A673 (cell line): ENCODE measurements at regions not wholly inside any gene's neighbourhood (a gene's known extent, or its start where the extent isn't known, plus 50 kb on each side); places are given as distances from the start of the nearest gene placed in this dataset.

Source experiments
- BruUV-seq: library from RNA; stranded (reverse); fragments of 400-500 nt; replicated peaks from 2 replicates; lab custom pipeline; 2021; lab: Mats Ljungman, UMichigan
- CTCF ChIA-PET: fragments of 300-600 bp; sonication (Branson Sonifier 250); formaldehyde crosslinking; loops from one replicate; lab custom pipeline; 2022; ENCODE audit warnings: antibody characterized with exemption; lab: Charles Lee
- POLR2A ChIA-PET: fragments of 300-600 bp; sonication (Branson Sonifier 250); formaldehyde crosslinking; loops from one replicate; lab custom pipeline; 2022; ENCODE audit warnings: antibody characterized with exemption; ENCODE audit not compliant: low non-redundant PET; lab: Charles Lee
- DNase-seq: peaks from one replicate; pipeline ENCODE4 v3.0.0-alpha.2; 2015; ENCODE audit warnings: low spot score
- H3K27ac ChIP-seq: fragments of 200-600 bp; sonication (generic); 2 replicates; pipeline ENCODE4 v1.5.1; 2016; ENCODE audit warnings: mixed run types, low read depth, mild to moderate bottlenecking, mixed read lengths, antibody characterized with exemption, low read length; ENCODE audit not compliant: poor library complexity, severe bottlenecking
- H3K27me3 ChIP-seq: fragments of 200-600 bp; sonication (generic); replicated peaks from 2 replicates; pipeline ENCODE4 v1.6.1; 2017; ENCODE audit warnings: mixed run types, low read depth, mild to moderate bottlenecking, mixed read lengths, antibody characterized with exemption, low read length; ENCODE audit not compliant: insufficient read depth, poor library complexity
- H3K36me3 ChIP-seq: fragments of 200-600 bp; sonication (generic); 2 replicates; pipeline ENCODE4 v1.6.1; 2016; ENCODE audit warnings: mixed run types, mild to moderate bottlenecking, mixed read lengths, antibody characterized with exemption, low read length; ENCODE audit not compliant: insufficient read depth, poor library complexity, severe bottlenecking
- H3K4me1 ChIP-seq: fragments of 200-600 bp; sonication (generic); 2 replicates; pipeline ENCODE4 v1.6.1; 2017; ENCODE audit warnings: mixed run types, mild to moderate bottlenecking, mixed read lengths, antibody characterized with exemption, low read length; ENCODE audit not compliant: insufficient read depth, poor library complexity, severe bottlenecking
- H3K4me3 ChIP-seq: fragments of 200-600 bp; sonication (generic); 2 replicates; pipeline ENCODE4 v1.5.1; 2016; ENCODE audit warnings: low read depth, mixed run types, mild to moderate bottlenecking, mixed read lengths, low read length; ENCODE audit not compliant: poor library complexity, severe bottlenecking
- H3K9me3 ChIP-seq: fragments of 200-600 bp; sonication (generic); 2 replicates; pipeline ENCODE4 v1.6.1; 2016; ENCODE audit warnings: mixed run types, low read depth, mild to moderate bottlenecking, mixed read lengths, antibody characterized with exemption, low read length; ENCODE audit not compliant: poor library complexity, severe bottlenecking
- EZH2 ChIP-seq: fragments of 200-600 bp; sonication (generic); IDR thresholded peaks from 2 replicates; pipeline ENCODE4 v1.6.1; 2017; ENCODE audit warnings: borderline replicate concordance, low read depth, mild to moderate bottlenecking, mixed read lengths, antibody characterized with exemption, low read length; ENCODE audit not compliant: poor library complexity, severe bottlenecking
- intact Hi-C: fragments of 100-400 bp; cut with micrococcal nuclease; formaldehyde crosslinking; loops from one replicate; pipeline ENCODE4 v1.10.0; 2022; ENCODE audit not compliant: unreplicated experiment
- TF ChIP-seq, protein P1 (sequence below): fragments of 300-800, 200-600 bp; sonication (generic); conservative IDR thresholded peaks from 2 replicates; pipeline ENCODE4 v1.5.1; 2017; ENCODE audit warnings: low read depth, mild to moderate bottlenecking, antibody characterized with exemption, low read length, moderate library complexity, mixed read lengths

GRCh38 chr5:2091921-2092320 is 209.2 kb upstream of the IRX4 start:
- no peak overlapping the region for H3K27ac ChIP-seq
- no peak for TF ChIP-seq EZH2
- TF ChIP-seq, protein P1, sequence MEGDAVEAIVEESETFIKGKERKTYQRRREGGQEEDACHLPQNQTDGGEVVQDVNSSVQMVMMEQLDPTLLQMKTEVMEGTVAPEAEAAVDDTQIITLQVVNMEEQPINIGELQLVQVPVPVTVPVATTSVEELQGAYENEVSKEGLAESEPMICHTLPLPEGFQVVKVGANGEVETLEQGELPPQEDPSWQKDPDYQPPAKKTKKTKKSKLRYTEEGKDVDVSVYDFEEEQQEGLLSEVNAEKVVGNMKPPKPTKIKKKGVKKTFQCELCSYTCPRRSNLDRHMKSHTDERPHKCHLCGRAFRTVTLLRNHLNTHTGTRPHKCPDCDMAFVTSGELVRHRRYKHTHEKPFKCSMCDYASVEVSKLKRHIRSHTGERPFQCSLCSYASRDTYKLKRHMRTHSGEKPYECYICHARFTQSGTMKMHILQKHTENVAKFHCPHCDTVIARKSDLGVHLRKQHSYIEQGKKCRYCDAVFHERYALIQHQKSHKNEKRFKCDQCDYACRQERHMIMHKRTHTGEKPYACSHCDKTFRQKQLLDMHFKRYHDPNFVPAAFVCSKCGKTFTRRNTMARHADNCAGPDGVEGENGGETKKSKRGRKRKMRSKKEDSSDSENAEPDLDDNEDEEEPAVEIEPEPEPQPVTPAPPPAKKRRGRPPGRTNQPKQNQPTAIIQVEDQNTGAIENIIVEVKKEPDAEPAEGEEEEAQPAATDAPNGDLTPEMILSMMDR: no peak
- H3K27me3 ChIP-seq: peaks cover 4% of the 10 kb centered on the region
- no peak overlapping the region for H3K4me3 ChIP-seq
- POLR2A ChIA-PET: no interaction called here
- no peaks in the 10 kb centered on the region for H3K36me3 ChIP-seq
- H3K4me1 ChIP-seq: no peaks in the 10 kb centered on the region
- H3K9me3 ChIP-seq: no peaks in the 10 kb centered on the region
- DNase-seq: no peak
- BruUV-seq: no TSS peak
- CTCF ChIA-PET: no interaction called here
- intact Hi-C loops: no loop called here

- Histone ChIP-seq H3K27ac (no peak overlapping the region), H3K36me3 (no peaks in the 10 kb centered on the region), H3K4me1 (no peaks in the 10 kb centered on the region), H3K4me3 (no peak overlapping the region), H3K9me3 (no peaks in the 10 kb centered on the region), H3K27me3 (peaks cover 4% of the 10 kb centered on the region)
- intact Hi-C loops: no loop called here
- ChIA-PET POLR2A (no interaction called here), CTCF (no interaction called here)
- no TSS peak for BruUV-seq
- no peak for DNase-seq
- TF ChIP-seq, protein P1: no peak
- TF ChIP-seq EZH2: no peak
Measured at GRCh38 chr5:2087980-2088379, 205.3 kb upstream of the IRX4 start.

DNA sequence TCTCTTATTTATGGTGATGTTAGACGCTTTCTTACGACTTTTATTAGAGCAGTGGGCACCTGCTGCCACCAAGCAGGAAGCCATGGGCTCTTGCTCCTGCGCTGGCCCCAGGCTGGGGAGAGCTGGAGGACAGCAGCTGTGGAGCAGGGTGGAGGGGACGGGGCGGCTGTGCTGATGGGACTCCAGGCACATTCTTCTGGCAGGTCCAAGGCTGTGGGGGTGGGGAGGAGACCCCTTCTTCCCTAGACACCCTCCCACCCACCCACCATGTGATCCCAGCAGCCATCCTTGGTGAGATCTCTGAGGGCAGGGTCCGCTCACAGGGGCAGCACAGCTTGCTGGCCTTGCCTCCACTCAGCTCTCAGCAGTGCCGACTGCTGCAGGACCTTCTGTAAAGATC is 192.6 kb upstream of the IRX4 start:
- no peaks in the 10 kb centered on the region for H3K36me3 ChIP-seq
- H3K4me1 ChIP-seq: no peaks in the 10 kb centered on the region
- DNase-seq: no peak
- BruUV-seq: no TSS peak
- no peaks in the 10 kb centered on the region for H3K9me3 ChIP-seq
- no peaks in the 10 kb centered on the region for H3K27me3 ChIP-seq
- intact Hi-C loops: no loop called here
- H3K27ac ChIP-seq: no peak overlapping the region
- ChIA-PET CTCF (no interaction called here), POLR2A (no interaction called here)
- TF ChIP-seq, protein P1: no peak
- TF ChIP-seq EZH2: no peak
- no peak overlapping the region for H3K4me3 ChIP-seq
